Activated naive CD8-positive, alpha-beta T cell (primary cell): ENCODE measurements at regions not wholly inside any gene's neighbourhood (a gene's known extent, or its start where the extent isn't known, plus 50 kb on each side); places are given as distances from the start of the nearest gene placed in this dataset.

Experiments
- H3K27ac Mint-ChIP-seq: one replicate; pipeline ENCODE4 v1.8.0; 2021; ENCODE audit warnings: mixed read lengths
- H3K27me3 Mint-ChIP-seq: one replicate; pipeline ENCODE4 v1.8.0; 2021; ENCODE audit warnings: mixed read lengths
- H3K36me3 Mint-ChIP-seq: one replicate; pipeline ENCODE4 v1.8.0; 2021; ENCODE audit warnings: mixed read lengths
- H3K4me1 Mint-ChIP-seq: one replicate; pipeline ENCODE4 v1.8.0; 2021; ENCODE audit warnings: low read depth, mixed read lengths
- H3K4me3 Mint-ChIP-seq: one replicate; pipeline ENCODE4 v1.8.0; 2021; ENCODE audit warnings: mild to moderate bottlenecking, mixed read lengths
- H3K9me3 Mint-ChIP-seq: one replicate; pipeline ENCODE4 v1.8.0; 2021; ENCODE audit warnings: low read depth, mixed read lengths

DNA sequence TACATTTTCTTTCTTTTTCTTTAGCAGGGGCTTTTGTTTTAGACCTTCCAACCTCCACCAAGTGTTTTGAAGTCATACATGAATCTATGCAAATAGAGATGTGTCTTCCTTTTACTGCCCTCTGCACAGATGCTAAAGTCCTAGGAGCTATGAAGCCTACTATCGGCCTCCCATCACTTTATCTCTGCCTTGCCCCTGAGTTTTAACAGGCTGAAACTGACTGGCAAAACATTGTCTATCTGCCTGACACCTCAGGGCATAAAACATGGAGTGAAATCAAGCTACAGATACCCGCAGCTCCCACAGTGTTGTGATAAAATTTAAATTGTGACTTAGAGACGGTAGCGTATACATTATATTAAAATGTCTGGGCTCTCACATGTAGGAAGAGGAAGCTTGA is 604.6 kb upstream of the C9orf72 start:
- H3K27ac Mint-ChIP-seq = no peak overlapping the region
- no peaks in the 10 kb centered on the region for H3K27me3 Mint-ChIP-seq
- H3K9me3 Mint-ChIP-seq = no peaks in the 10 kb centered on the region
- H3K36me3 Mint-ChIP-seq = no peaks in the 10 kb centered on the region
- H3K4me1 Mint-ChIP-seq = no peaks in the 10 kb centered on the region
- H3K4me3 Mint-ChIP-seq = no peak overlapping the region

DNA sequence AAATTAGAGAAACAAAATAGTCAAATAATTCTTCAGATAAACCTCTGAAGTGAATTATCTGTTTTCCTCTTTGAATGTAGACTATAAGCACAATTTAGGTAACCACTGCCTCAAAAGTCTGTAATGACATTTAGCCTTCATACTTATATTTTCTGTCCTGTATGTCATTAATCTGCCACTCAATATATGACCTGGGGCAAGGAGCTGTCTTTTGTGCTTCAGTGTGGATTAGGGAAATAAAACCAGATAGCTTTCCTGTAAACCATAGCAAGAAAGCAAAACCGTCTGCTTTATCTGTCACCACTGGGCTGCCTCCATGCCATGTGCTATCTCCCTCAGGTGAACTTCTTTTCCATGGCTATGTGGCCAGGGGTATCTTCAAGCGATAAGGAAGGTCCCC is 606.6 kb upstream of the C9orf72 start:
- H3K27me3 Mint-ChIP-seq = no peaks in the 10 kb centered on the region
- no peaks in the 10 kb centered on the region for H3K36me3 Mint-ChIP-seq
- H3K27ac Mint-ChIP-seq = no peak overlapping the region
- H3K9me3 Mint-ChIP-seq = no peaks in the 10 kb centered on the region
- no peaks in the 10 kb centered on the region for H3K4me1 Mint-ChIP-seq
- H3K4me3 Mint-ChIP-seq = no peak overlapping the region

DNA sequence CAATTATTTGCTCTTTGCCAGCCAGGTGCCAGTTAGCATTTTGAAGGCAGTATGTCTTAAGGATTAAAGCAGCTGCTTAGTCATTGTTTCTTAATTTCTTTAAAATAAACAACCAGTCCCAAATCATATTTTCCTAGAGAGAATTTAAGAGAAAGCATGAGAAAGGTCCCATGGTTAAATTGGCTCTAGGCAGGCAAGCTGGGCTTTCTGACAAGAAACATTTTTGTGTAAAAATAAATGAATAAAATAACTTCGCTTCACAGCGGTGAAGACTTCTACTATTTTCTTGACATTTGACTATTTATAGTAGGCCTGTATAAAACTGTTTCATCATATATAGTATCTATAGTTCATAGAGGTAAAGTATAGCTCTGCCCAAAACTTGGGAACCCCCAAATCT is 617.7 kb upstream of the C9orf72 start:
- H3K9me3 Mint-ChIP-seq = peaks cover 13% of the 10 kb centered on the region
- no peak overlapping the region for H3K27ac Mint-ChIP-seq
- H3K27me3 Mint-ChIP-seq = no peaks in the 10 kb centered on the region
- H3K4me3 Mint-ChIP-seq = no peak overlapping the region
- H3K36me3 Mint-ChIP-seq = no peaks in the 10 kb centered on the region
- H3K4me1 Mint-ChIP-seq = no peaks in the 10 kb centered on the region

- no peak overlapping the region for H3K4me3 Mint-ChIP-seq
These were observed 624.4 kb upstream of the C9orf72 start for GRCh38 chr9:28197653-28198052.

DNA sequence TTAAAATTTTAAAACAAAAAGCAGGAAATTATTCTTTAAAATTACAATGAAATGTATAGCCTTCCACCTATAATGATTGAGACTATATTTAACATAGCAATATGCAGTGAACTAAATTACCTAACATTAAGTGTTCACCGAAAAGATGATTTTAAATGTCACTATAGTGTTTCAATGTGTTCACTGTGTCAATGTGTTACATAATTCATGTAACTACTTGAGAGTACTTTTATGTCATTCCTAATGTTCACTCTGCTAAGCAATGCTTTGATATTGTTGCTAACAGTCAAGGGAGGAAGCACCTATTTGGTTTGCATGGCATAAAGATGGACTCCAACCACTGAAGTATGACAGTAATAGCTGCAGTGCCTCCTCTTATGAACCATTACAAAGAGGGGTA is 629.8 kb upstream of the C9orf72 start:
- H3K4me1 Mint-ChIP-seq = no peaks in the 10 kb centered on the region
- H3K9me3 Mint-ChIP-seq = peaks cover 3% of the 10 kb centered on the region
- no peaks in the 10 kb centered on the region for H3K36me3 Mint-ChIP-seq
- no peak overlapping the region for H3K27ac Mint-ChIP-seq
- H3K4me3 Mint-ChIP-seq = no peak overlapping the region
- H3K27me3 Mint-ChIP-seq = no peaks in the 10 kb centered on the region

More at GRCh38 chr9:28197653-28198052, 624.4 kb upstream of the C9orf72 start:
- Mint-ChIP-seq H3K4me1 (no peaks in the 10 kb centered on the region), H3K9me3 (peaks cover 5% of the 10 kb centered on the region), H3K27ac (no peak overlapping the region), H3K36me3 (no peaks in the 10 kb centered on the region), H3K27me3 (no peaks in the 10 kb centered on the region)

- no peaks in the 10 kb centered on the region for H3K4me1 Mint-ChIP-seq
- peaks cover 3% of the 10 kb centered on the region for H3K9me3 Mint-ChIP-seq
- H3K4me3 Mint-ChIP-seq = no peak overlapping the region
- H3K36me3 Mint-ChIP-seq = no peaks in the 10 kb centered on the region
- H3K27ac Mint-ChIP-seq = no peak overlapping the region
- H3K27me3 Mint-ChIP-seq = no peaks in the 10 kb centered on the region
These were observed 633.0 kb upstream of the C9orf72 start for GRCh38 chr9:28206280-28206679.

- H3K4me1 Mint-ChIP-seq = no peaks in the 10 kb centered on the region
- no peaks in the 10 kb centered on the region for H3K36me3 Mint-ChIP-seq
These were observed 634.4 kb upstream of the C9orf72 start for GRCh38 chr9:28207657-28208056.

DNA sequence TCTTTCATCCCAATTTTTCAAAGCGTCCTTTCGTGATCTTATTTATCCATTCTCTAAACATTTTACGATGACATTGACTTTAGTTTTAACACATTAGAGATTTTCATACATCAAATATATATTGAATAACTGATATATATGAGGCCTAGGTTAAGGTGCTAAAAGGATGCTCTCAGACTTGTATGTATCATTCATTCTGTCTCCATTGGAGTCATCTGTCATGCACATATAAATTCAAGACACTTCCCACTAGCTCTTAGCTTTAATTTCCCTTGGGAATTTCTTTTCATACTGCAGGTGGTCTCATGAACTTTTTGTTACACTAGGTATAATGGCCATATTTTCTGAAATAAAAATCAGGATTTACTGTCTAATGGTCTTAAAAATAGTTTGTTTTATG is 635.8 kb upstream of the C9orf72 start:
- Mint-ChIP-seq H3K27ac (no peak overlapping the region), H3K36me3 (no peaks in the 10 kb centered on the region), H3K27me3 (no peaks in the 10 kb centered on the region), H3K9me3 (peaks cover 3% of the 10 kb centered on the region), H3K4me1 (no peaks in the 10 kb centered on the region), H3K4me3 (no peak overlapping the region)

More at GRCh38 chr9:28207657-28208056, 634.4 kb upstream of the C9orf72 start:
- Mint-ChIP-seq H3K4me3 (no peak overlapping the region), H3K27ac (no peak overlapping the region), H3K9me3 (peaks cover 3% of the 10 kb centered on the region), H3K27me3 (no peaks in the 10 kb centered on the region)

DNA sequence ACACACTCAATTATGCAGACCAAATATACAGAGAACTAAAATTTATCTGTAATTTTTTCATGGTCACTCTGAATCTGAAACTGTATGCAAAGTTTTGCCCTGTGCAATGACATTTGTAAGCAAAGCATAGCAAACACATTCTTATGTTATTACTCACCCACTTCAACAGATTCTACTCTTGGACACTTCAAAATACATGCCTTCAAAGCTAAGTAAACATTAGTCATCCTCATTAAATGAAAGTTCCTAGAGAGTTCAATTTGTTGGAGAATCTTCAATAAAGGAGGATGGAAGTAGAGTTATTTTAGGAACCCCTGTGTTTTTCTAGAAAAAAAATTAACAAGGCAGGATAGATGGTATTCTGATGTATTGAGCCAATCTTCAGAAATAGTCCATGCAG is 639.7 kb upstream of the C9orf72 start:
- no peak overlapping the region for H3K4me3 Mint-ChIP-seq
- H3K4me1 Mint-ChIP-seq = no peaks in the 10 kb centered on the region
- no peaks in the 10 kb centered on the region for H3K27me3 Mint-ChIP-seq
- H3K36me3 Mint-ChIP-seq = no peaks in the 10 kb centered on the region
- no peak overlapping the region for H3K27ac Mint-ChIP-seq
- H3K9me3 Mint-ChIP-seq = peaks cover 5% of the 10 kb centered on the region

DNA sequence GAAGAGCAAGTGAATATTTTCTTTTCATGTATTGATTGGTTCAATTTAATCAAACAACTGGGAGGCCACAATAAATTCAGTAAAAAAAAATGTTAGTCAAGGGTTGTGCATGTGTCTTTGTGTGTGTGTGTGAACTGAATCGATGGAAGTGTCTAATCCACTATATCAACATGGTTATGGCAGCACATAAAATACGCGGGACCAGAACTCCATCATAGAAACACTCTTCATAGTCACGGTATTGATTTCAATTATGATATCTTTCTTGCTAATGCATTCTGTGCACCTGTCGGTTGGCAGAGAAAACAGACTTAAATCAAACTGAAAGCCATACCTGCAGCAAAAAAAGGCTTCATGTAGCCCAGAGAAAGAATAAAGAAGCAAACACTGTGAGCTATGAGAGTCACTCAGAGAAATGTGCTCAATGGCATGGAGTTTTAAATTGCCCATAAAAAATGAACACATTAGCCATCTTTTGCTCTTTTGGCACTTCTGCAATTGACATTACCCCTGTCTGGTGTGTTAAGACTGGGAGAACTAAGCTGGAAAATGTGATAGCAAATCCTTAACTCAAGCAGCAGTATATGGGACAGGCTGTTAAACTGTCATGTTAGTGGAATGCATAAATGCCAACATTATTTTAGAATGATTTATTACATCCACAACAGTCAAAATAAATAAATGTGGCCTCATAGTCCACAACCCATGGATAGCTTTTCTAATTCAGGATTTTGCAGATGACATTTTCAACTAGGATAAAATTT is 642.4 kb upstream of the C9orf72 start:
- Mint-ChIP-seq H3K4me3 (no peak overlapping the region), H3K27me3 (no peaks in the 10 kb centered on the region), H3K36me3 (no peaks in the 10 kb centered on the region), H3K27ac (no peak overlapping the region), H3K9me3 (peaks cover 5% of the 10 kb centered on the region), H3K4me1 (no peaks in the 10 kb centered on the region)

GRCh38 chr9:28232686-28233085 is 659.4 kb upstream of the C9orf72 start:
- Mint-ChIP-seq H3K9me3 (no peaks in the 10 kb centered on the region), H3K36me3 (no peaks in the 10 kb centered on the region), H3K4me3 (no peak overlapping the region), H3K27ac (no peak overlapping the region), H3K27me3 (no peaks in the 10 kb centered on the region), H3K4me1 (no peaks in the 10 kb centered on the region)

DNA sequence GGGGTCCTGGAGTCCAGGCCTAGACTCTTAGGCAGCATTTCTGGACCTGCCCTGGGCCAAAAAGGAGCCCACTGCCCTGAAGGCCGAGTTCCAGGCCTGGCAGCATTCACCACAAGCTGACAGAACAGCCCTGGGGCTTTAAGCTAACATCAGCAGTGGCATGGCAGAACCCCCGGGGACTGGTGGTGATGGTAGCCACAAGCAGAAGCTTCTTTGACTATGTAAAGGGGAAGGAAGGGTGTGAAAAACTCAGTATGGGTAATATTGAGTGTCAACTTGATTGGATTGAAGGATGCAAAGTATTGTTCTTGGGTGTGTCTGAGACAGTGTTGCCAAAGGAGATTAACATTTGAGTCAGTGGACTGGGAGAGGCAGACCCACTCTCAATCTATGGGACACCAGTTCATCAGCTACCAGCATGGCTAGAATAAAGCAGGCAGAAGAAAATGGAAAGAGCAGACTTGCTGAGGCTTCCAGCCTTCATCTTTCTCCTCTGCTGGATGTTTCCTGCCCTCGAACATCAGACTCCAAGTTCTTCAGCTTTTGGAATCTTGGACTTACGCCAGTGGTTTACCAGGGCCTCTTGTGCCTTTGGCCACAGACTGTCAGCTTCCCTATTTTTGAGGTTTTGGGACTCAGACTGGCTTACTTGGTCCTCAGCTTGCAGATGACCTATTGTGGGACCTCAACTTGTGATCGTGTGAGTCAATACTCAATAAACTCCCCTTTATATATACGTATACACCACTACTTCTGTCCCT is 661.0 kb upstream of the C9orf72 start:
- H3K27me3 Mint-ChIP-seq = no peaks in the 10 kb centered on the region
- peaks cover 10% of the 10 kb centered on the region for H3K9me3 Mint-ChIP-seq
- no peak overlapping the region for H3K27ac Mint-ChIP-seq
- no peak overlapping the region for H3K4me3 Mint-ChIP-seq
- no peaks in the 10 kb centered on the region for H3K4me1 Mint-ChIP-seq
- no peaks in the 10 kb centered on the region for H3K36me3 Mint-ChIP-seq

DNA sequence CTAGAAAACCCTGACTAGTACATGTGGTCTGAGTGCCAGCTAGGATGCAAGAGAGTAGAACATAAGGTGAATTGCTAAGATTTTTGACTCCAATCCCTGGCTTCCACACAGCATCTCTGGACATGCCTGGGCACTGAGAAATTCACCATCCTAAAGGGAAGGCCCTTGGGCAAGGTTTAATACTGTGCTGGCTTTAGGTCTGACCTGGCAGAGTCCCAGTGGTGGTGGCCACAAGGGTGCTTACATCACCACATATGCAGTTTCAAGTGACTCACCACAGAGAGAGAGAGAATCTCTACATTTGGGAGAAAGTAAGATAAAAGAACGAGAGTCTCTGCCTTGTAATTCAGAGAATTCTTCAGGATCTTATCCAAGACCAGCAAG is 661.6 kb upstream of the C9orf72 start:
- H3K27me3 Mint-ChIP-seq = no peaks in the 10 kb centered on the region
- peaks cover 14% of the 10 kb centered on the region for H3K9me3 Mint-ChIP-seq
- no peak overlapping the region for H3K4me3 Mint-ChIP-seq
- H3K4me1 Mint-ChIP-seq = no peaks in the 10 kb centered on the region
- H3K27ac Mint-ChIP-seq = no peak overlapping the region
- H3K36me3 Mint-ChIP-seq = no peaks in the 10 kb centered on the region

DNA sequence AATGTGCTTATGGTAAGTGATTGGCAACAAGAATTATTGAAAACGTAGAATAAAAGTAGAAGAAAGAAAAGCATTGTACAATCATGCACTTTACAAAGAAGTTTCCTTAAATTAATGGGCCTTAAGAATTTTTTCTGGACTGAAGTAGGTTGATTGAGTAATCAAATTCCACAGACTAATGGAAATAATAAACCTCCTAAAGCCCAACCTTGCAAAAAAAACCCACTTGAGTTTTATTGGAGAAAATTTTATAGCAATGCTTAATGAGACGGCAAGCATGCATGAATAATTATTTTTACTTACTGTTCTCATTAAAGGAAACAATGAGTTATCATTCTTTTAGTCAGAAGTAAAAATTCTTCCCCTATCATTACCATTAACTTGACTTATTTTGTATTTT is 676.1 kb upstream of the C9orf72 start:
- Mint-ChIP-seq H3K4me1 (no peaks in the 10 kb centered on the region), H3K4me3 (no peak overlapping the region), H3K27ac (no peak overlapping the region), H3K9me3 (no peaks in the 10 kb centered on the region), H3K27me3 (no peaks in the 10 kb centered on the region), H3K36me3 (no peaks in the 10 kb centered on the region)

DNA sequence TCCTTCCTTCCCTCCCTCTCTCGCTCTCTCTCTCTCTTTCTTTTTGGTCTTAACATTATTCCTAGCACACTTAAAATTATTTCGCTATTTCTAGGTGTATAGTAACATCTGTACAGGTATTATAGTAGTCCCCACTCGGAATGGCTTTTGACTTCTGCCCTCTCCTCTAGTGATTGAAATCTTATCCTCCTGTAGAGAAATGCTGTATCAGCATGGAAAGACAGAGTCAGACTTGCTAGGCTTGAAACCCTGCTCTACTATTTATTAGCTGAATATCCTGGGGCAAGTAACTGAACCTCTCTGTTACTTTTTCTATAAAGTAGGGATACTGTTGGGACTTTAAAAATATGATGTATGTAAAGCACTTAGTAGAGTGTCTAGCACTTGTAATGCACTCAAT is 681.9 kb upstream of the C9orf72 start:
- Mint-ChIP-seq H3K4me3 (no peak overlapping the region), H3K4me1 (no peaks in the 10 kb centered on the region), H3K9me3 (peaks cover 4% of the 10 kb centered on the region), H3K36me3 (no peaks in the 10 kb centered on the region), H3K27me3 (no peaks in the 10 kb centered on the region), H3K27ac (no peak overlapping the region)

DNA sequence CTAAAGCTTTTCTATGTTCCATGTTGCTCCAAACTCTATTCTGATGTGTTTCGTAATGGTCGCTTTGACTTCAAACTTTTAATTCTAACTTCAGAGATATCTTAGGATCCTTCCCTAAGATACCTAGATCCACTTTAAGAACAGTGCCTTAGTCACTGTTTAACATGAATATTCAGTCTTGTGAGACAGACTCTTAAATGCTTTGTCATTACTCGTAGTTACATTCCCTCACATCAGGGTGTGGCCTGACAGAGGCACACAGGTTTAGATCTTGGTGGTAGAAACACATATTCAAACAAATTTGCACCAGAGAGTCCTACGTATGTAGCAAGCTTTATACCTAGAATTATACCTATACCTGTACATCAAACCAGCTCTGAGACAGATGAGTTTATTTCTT is 687.0 kb upstream of the C9orf72 start:
- H3K4me1 Mint-ChIP-seq = no peaks in the 10 kb centered on the region
- H3K4me3 Mint-ChIP-seq = no peak overlapping the region
- peaks cover 4% of the 10 kb centered on the region for H3K9me3 Mint-ChIP-seq
- no peaks in the 10 kb centered on the region for H3K36me3 Mint-ChIP-seq
- H3K27me3 Mint-ChIP-seq = no peaks in the 10 kb centered on the region
- no peak overlapping the region for H3K27ac Mint-ChIP-seq
